ENCODE measurements at regions not wholly inside any gene's neighbourhood (a gene's known extent, or its start where the extent isn't known, plus 50 kb on each side); places are given as distances from the start of the nearest gene placed in this dataset.

DNA sequence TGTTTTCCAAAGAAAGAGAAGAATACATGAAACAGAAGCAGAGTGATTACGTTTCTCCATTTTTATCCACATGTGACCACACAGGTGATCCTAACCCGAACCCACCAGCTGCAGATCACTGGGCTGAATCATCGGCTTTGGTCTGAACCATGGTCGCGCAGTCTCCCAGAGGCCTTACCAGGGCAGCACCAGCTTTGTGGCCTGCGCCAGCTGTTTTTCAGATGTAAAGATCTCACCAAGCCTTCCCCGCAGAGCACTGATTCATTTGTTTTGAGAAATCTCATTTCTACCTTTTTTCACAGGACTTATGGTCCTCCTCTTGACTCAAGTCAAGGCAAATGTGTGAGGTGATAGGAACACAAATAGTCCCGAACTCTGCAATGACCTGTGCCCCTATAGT is 207.0 kb upstream of the PPP2R2D start:
- H3K27ac ChIP-seq (ENCODE audit: insufficient read depth in 1 of 2, low read depth in 1 of 2, low read length in 2 of 2, poor library complexity in 1 of 2, severe bottlenecking in 2 of 2) = no peak overlapping the region
- peaks cover 0 to 2% (median 0%) of the 10 kb centered on the region in 4 experiments for H3K4me1 ChIP-seq (ENCODE audit: control extremely low read depth in 1 of 4, control insufficient read depth in 4 of 4, insufficient read depth in 4 of 4, low read length in 3 of 4)
- no peaks in the 10 kb centered on the region for H3K9me3 ChIP-seq (ENCODE audit: control extremely low read depth in 1 of 5, control insufficient read depth in 4 of 5, insufficient read depth in 2 of 5, low read depth in 1 of 5, low read length in 4 of 5)
- ChIA-PET POLR2A (no interaction called here), CTCF (no interaction called here)
- H3K27me3 ChIP-seq (replicated peaks in 2 of 5; ENCODE audit: control insufficient read depth in 4 of 5, insufficient read depth in 5 of 5, low read length in 4 of 5) = peaks cover 0 to 24% (median 0%) of the 10 kb centered on the region in 5 experiments
- WGBS (ENCODE audit: insufficient coverage) = 94% methylated on average over 6 of the region's 8 CpGs
- no peak for DNase-seq
- no peak overlapping the region for H3K4me3 ChIP-seq (ENCODE audit: control insufficient read depth in 1 of 7, extremely low read depth in 1 of 7, insufficient read depth in 4 of 7, low read depth in 2 of 7, low read length in 6 of 7)
- no peaks in the 10 kb centered on the region for H3K36me3 ChIP-seq (ENCODE audit: control insufficient read depth in 4 of 4, insufficient read depth in 4 of 4, low read length in 3 of 4)

GRCh38 chr10:131694168-131694780 is 206.5 kb upstream of the PPP2R2D start:
- peaks cover 0 to 23% (median 0%) of the 10 kb centered on the region in 5 experiments for H3K27me3 ChIP-seq (replicated peaks in 2 of 5; ENCODE audit: control insufficient read depth in 4 of 5, insufficient read depth in 5 of 5, low read length in 4 of 5)

DNA sequence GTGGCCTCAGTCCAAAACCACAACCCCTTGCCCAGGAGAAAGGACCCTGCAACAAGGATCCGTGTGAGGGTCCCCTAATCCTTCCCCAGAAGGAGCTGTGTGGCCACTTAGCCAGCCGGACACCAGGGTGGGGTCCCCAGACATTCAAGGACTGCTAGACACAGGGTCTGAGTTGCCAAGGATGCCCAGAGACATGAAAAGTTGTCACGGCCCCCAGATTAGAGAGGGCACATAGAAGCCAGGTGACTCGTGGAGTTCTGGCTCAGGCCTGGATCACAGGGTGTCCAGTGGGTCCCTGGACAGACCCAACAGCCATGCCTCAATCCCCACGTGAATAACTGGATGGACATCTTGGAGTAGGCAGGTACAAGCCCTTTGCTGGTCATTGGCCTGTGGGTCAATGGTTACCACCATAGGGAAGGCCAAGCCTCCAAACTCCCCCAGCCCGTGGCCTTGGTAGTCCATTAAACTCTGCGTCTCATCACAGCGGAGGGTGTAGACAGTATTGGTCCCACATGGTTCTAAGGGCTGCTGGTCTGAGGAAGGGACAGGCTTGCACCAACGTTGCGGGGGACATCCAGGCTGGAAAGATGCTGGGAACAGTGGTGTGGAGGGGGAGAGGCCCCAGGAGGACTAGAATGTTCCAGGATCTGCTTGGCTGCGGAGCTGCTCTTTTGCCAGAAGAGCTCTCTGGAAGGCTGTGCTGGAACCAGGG is 205.9 kb upstream of the PPP2R2D start:
- POLR2A ChIA-PET = no interaction called here
- no peaks in the 10 kb centered on the region for H3K36me3 ChIP-seq (ENCODE audit: control insufficient read depth in 4 of 4, insufficient read depth in 4 of 4, low read length in 3 of 4)
- H3K27ac ChIP-seq (ENCODE audit: insufficient read depth in 1 of 2, low read depth in 1 of 2, low read length in 2 of 2, poor library complexity in 1 of 2, severe bottlenecking in 2 of 2) = no peak overlapping the region
- WGBS (ENCODE audit: insufficient coverage) = 94% methylated on average over 8 of the region's 11 CpGs
- H3K9me3 ChIP-seq (ENCODE audit: control extremely low read depth in 1 of 5, control insufficient read depth in 4 of 5, insufficient read depth in 2 of 5, low read depth in 1 of 5, low read length in 4 of 5) = no peaks in the 10 kb centered on the region
- no peak overlapping the region for H3K4me3 ChIP-seq (ENCODE audit: control insufficient read depth in 1 of 7, extremely low read depth in 1 of 7, insufficient read depth in 4 of 7, low read depth in 2 of 7, low read length in 6 of 7)
- CTCF ChIA-PET = no interaction called here
- DNase-seq = no peak
- peaks cover 0 to 23% (median 0%) of the 10 kb centered on the region in 5 experiments for H3K27me3 ChIP-seq (replicated peaks in 2 of 5; ENCODE audit: control insufficient read depth in 4 of 5, insufficient read depth in 5 of 5, low read length in 4 of 5)
- H3K4me1 ChIP-seq (ENCODE audit: control extremely low read depth in 1 of 4, control insufficient read depth in 4 of 4, insufficient read depth in 4 of 4, low read length in 3 of 4) = no peaks in the 10 kb centered on the region

More at GRCh38 chr10:131694168-131694780, 206.5 kb upstream of the PPP2R2D start:
- Histone ChIP-seq H3K4me1 (ENCODE audit: control extremely low read depth in 1 of 4, control insufficient read depth in 4 of 4, insufficient read depth in 4 of 4, low read length in 3 of 4) (no peaks in the 10 kb centered on the region), H3K36me3 (ENCODE audit: control insufficient read depth in 4 of 4, insufficient read depth in 4 of 4, low read length in 3 of 4) (no peaks in the 10 kb centered on the region), H3K9me3 (ENCODE audit: control extremely low read depth in 1 of 5, control insufficient read depth in 4 of 5, insufficient read depth in 2 of 5, low read depth in 1 of 5, low read length in 4 of 5) (no peaks in the 10 kb centered on the region), H3K4me3 (ENCODE audit: control insufficient read depth in 1 of 7, extremely low read depth in 1 of 7, insufficient read depth in 4 of 7, low read depth in 2 of 7, low read length in 6 of 7) (no peak overlapping the region), H3K27ac (ENCODE audit: insufficient read depth in 1 of 2, low read depth in 1 of 2, low read length in 2 of 2, poor library complexity in 1 of 2, severe bottlenecking in 2 of 2) (no peak overlapping the region)
- CTCF ChIA-PET = no interaction called here
- 90% methylated on average over 11 of the region's 11 CpGs for WGBS (ENCODE audit: insufficient coverage)
- POLR2A ChIA-PET = no interaction called here
- no peak for DNase-seq

DNA sequence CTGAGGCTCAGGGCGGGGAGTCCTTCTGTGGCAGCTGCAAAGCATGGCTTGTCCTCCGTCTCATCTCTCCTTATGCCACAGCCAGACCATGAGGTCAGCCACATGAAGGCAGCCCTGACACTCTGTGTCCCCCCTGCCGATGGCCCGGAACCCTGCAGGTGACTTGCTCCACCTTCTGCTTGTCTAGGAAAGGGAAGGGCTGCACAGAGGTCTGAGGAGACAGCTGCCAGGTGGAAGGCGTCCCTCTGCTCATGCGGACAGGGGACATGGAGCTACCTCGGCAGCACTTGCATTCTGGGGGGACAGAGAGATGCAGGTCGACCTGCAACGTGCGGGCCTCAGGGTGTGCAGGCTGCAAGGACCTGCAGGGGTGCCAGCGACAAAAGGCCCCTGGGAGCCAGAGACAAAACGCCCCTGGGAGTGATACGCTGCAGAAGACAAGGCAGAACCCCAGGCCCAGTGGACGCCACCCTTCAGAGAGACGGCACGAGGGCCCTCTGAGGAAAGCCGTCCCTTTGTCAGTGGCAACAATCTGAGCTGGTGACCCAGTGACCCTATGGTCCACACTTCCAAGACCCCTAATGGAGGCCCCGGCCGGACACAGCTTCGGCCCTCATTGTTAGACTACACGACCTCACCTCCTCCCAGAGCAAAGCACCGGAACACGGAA is 205.2 kb upstream of the PPP2R2D start:
- H3K36me3 ChIP-seq (ENCODE audit: control insufficient read depth in 4 of 4, insufficient read depth in 4 of 4, low read length in 3 of 4) = no peaks in the 10 kb centered on the region
- no peak overlapping the region for H3K4me3 ChIP-seq (ENCODE audit: control insufficient read depth in 1 of 7, extremely low read depth in 1 of 7, insufficient read depth in 4 of 7, low read depth in 2 of 7, low read length in 6 of 7)
- DNase-seq = no peak
- H3K9me3 ChIP-seq (ENCODE audit: control extremely low read depth in 1 of 5, control insufficient read depth in 4 of 5, insufficient read depth in 2 of 5, low read depth in 1 of 5, low read length in 4 of 5) = no peaks in the 10 kb centered on the region
- CTCF ChIA-PET = no interaction called here
- 65% methylated on average over 22 of the region's 23 CpGs for WGBS (ENCODE audit: insufficient coverage)
- no peak overlapping the region for H3K27ac ChIP-seq (ENCODE audit: insufficient read depth in 1 of 2, low read depth in 1 of 2, low read length in 2 of 2, poor library complexity in 1 of 2, severe bottlenecking in 2 of 2)
- peaks cover 0 to 23% (median 0%) of the 10 kb centered on the region in 5 experiments for H3K27me3 ChIP-seq (replicated peaks in 2 of 5; ENCODE audit: control insufficient read depth in 4 of 5, insufficient read depth in 5 of 5, low read length in 4 of 5)
- POLR2A ChIA-PET = no interaction called here
- no peaks in the 10 kb centered on the region for H3K4me1 ChIP-seq (ENCODE audit: control extremely low read depth in 1 of 4, control insufficient read depth in 4 of 4, insufficient read depth in 4 of 4, low read length in 3 of 4)

GRCh38 chr10:131697476-131698128 is 203.2 kb upstream of the PPP2R2D start:
- WGBS (ENCODE audit: insufficient coverage) = 74% methylated on average over 20 of the region's 21 CpGs
- no peak overlapping the region for H3K27ac ChIP-seq (ENCODE audit: insufficient read depth in 1 of 2, low read depth in 1 of 2, low read length in 2 of 2, poor library complexity in 1 of 2, severe bottlenecking in 2 of 2)
- peaks cover 0 to 19% (median 0%) of the 10 kb centered on the region in 5 experiments for H3K27me3 ChIP-seq (replicated peaks in 2 of 5; ENCODE audit: control insufficient read depth in 4 of 5, insufficient read depth in 5 of 5, low read length in 4 of 5)
- POLR2A ChIA-PET = no interaction called here
- no peaks in the 10 kb centered on the region for H3K9me3 ChIP-seq (ENCODE audit: control extremely low read depth in 1 of 5, control insufficient read depth in 4 of 5, insufficient read depth in 2 of 5, low read depth in 1 of 5, low read length in 4 of 5)
- no peaks in the 10 kb centered on the region for H3K36me3 ChIP-seq (ENCODE audit: control insufficient read depth in 4 of 4, insufficient read depth in 4 of 4, low read length in 3 of 4)
- H3K4me3 ChIP-seq (ENCODE audit: control insufficient read depth in 1 of 7, extremely low read depth in 1 of 7, insufficient read depth in 4 of 7, low read depth in 2 of 7, low read length in 6 of 7) = no peak overlapping the region
- no peaks in the 10 kb centered on the region for H3K4me1 ChIP-seq (ENCODE audit: control extremely low read depth in 1 of 4, control insufficient read depth in 4 of 4, insufficient read depth in 4 of 4, low read length in 3 of 4)
- peak in 1 of 3 donors; percentile 17 for DNase-seq
- CTCF ChIA-PET = no interaction called here

GRCh38 chr10:131698232-131698631 is 202.6 kb upstream of the PPP2R2D start:
- H3K36me3 ChIP-seq (ENCODE audit: control insufficient read depth in 4 of 4, insufficient read depth in 4 of 4, low read length in 3 of 4) = no peaks in the 10 kb centered on the region
- no peak overlapping the region for H3K27ac ChIP-seq (ENCODE audit: insufficient read depth in 1 of 2, low read depth in 1 of 2, low read length in 2 of 2, poor library complexity in 1 of 2, severe bottlenecking in 2 of 2)
- H3K4me3 ChIP-seq (ENCODE audit: control insufficient read depth in 1 of 7, extremely low read depth in 1 of 7, insufficient read depth in 4 of 7, low read depth in 2 of 7, low read length in 6 of 7) = no peak overlapping the region
- CTCF ChIA-PET = no interaction called here
- peaks cover 0 to 16% (median 0%) of the 10 kb centered on the region in 5 experiments for H3K27me3 ChIP-seq (replicated peaks in 2 of 5; ENCODE audit: control insufficient read depth in 4 of 5, insufficient read depth in 5 of 5, low read length in 4 of 5)
- 93% methylated on average over 10 of the region's 10 CpGs for WGBS (ENCODE audit: insufficient coverage)
- no peak for DNase-seq
- H3K9me3 ChIP-seq (ENCODE audit: control extremely low read depth in 1 of 5, control insufficient read depth in 4 of 5, insufficient read depth in 2 of 5, low read depth in 1 of 5, low read length in 4 of 5) = no peaks in the 10 kb centered on the region
- POLR2A ChIA-PET = no interaction called here
- H3K4me1 ChIP-seq (ENCODE audit: control extremely low read depth in 1 of 4, control insufficient read depth in 4 of 4, insufficient read depth in 4 of 4, low read length in 3 of 4) = no peaks in the 10 kb centered on the region

GRCh38 chr10:131698986-131699385 is 201.8 kb upstream of the PPP2R2D start:
- WGBS (ENCODE audit: insufficient coverage) = 97% methylated on average over 11 of the region's 12 CpGs
- DNase-seq = no peak
- Histone ChIP-seq H3K9me3 (ENCODE audit: control extremely low read depth in 1 of 5, control insufficient read depth in 4 of 5, insufficient read depth in 2 of 5, low read depth in 1 of 5, low read length in 4 of 5) (no peaks in the 10 kb centered on the region), H3K27me3 (replicated peaks in 2 of 5; ENCODE audit: control insufficient read depth in 4 of 5, insufficient read depth in 5 of 5, low read length in 4 of 5) (peaks cover 0 to 14% (median 0%) of the 10 kb centered on the region in 5 experiments), H3K27ac (ENCODE audit: insufficient read depth in 1 of 2, low read depth in 1 of 2, low read length in 2 of 2, poor library complexity in 1 of 2, severe bottlenecking in 2 of 2) (no peak overlapping the region), H3K4me1 (ENCODE audit: control extremely low read depth in 1 of 4, control insufficient read depth in 4 of 4, insufficient read depth in 4 of 4, low read length in 3 of 4) (no peaks in the 10 kb centered on the region), H3K4me3 (ENCODE audit: control insufficient read depth in 1 of 7, extremely low read depth in 1 of 7, insufficient read depth in 4 of 7, low read depth in 2 of 7, low read length in 6 of 7) (no peak overlapping the region), H3K36me3 (ENCODE audit: control insufficient read depth in 4 of 4, insufficient read depth in 4 of 4, low read length in 3 of 4) (no peaks in the 10 kb centered on the region)
- POLR2A ChIA-PET = no interaction called here
- CTCF ChIA-PET = no interaction called here

Measured in common myeloid progenitor, CD34-positive (primary cell).